IMR-90 (cell line): ENCODE measurements at regions not wholly inside any gene's neighbourhood (a gene's known extent, or its start where the extent isn't known, plus 50 kb on each side); places are given as distances from the start of the nearest gene placed in this dataset.
A peak's percentile ranks its signal among the peaks of the same experiment; 100 is the strongest.

Experiments used
- ATAC-seq: fragments of 200-7000 bp; cut with Tn5 transposase; 2 replicates; pipeline ENCODE4 v1.9.1; 2020; ENCODE audit warnings: low read depth, mild to moderate bottlenecking, moderate library complexity
- BruUV-seq: library from RNA; stranded (reverse); fragments of 400-500 nt; replicated peaks from 2 replicates; lab custom pipeline; 2021; lab: Mats Ljungman, UMichigan
- CTCF ChIA-PET: fragments of 300-600 bp; formaldehyde crosslinking; extraction: SDS; loops from one replicate; lab custom pipeline; 2021; ENCODE audit warnings: antibody characterized with exemption; lab: Yijun Ruan, JAX
- POLR2A ChIA-PET: fragments of 300-600 bp; sonication (Branson Sonifier 250); formaldehyde crosslinking; loops from one replicate; lab custom pipeline; 2022; ENCODE audit warnings: antibody characterized with exemption; ENCODE audit not compliant: unreplicated experiment; lab: Charles Lee
- DNase-seq: peaks from one replicate; pipeline ENCODE4 v3.0.0; 2013
- H2AFZ ChIP-seq: replicated peaks from 2 replicates; pipeline ENCODE3; 2013; ENCODE audit warnings: low read length, mild to moderate bottlenecking; ENCODE audit not compliant: poor library complexity
- H2AK5ac ChIP-seq: 2 replicates; pipeline ENCODE4 v1.6.1; 2013; ENCODE audit warnings: low read depth, low read length, inconsistent platforms
- H2AK9ac ChIP-seq: replicated peaks from 2 replicates; pipeline ENCODE3; 2013; ENCODE audit warnings: mild to moderate bottlenecking, low read depth, low read length, moderate library complexity; ENCODE audit not compliant: poor library complexity
- H2BK120ac ChIP-seq: 2 replicates; pipeline ENCODE4 v1.6.1; 2013; ENCODE audit warnings: low read depth, low read length, inconsistent platforms
- H2BK15ac ChIP-seq: 3 replicates; pipeline ENCODE4 v1.6.1; 2013; ENCODE audit warnings: low read depth, low read length, inconsistent platforms
- H2BK20ac ChIP-seq: 2 replicates; pipeline ENCODE4 v1.6.1; 2013; ENCODE audit warnings: low read depth, mild to moderate bottlenecking, inconsistent platforms, low read length, moderate library complexity
- H2BK5ac ChIP-seq: 2 replicates; pipeline ENCODE4 v1.6.1; 2013; ENCODE audit warnings: mild to moderate bottlenecking, low read depth, low read length, inconsistent platforms; ENCODE audit not compliant: poor library complexity, severe bottlenecking
- H3K14ac ChIP-seq: replicated peaks from 2 replicates; pipeline ENCODE4 v1.6.1; 2013; ENCODE audit warnings: low read depth, low read length, inconsistent platforms
- H3K18ac ChIP-seq: 2 replicates; pipeline ENCODE4 v1.6.1; 2013; ENCODE audit warnings: low read depth, low read length, control low read depth
- H3K23ac ChIP-seq: 2 replicates; pipeline ENCODE4 v1.6.1; 2013; ENCODE audit warnings: low read depth, low read length, inconsistent platforms
- H3K27ac ChIP-seq: 2 replicates; pipeline ENCODE4 v1.5.1; 2013; ENCODE audit warnings: mild to moderate bottlenecking, control low read depth, low read length; ENCODE audit not compliant: insufficient read depth
- H3K27me3 ChIP-seq: 2 replicates; pipeline ENCODE4 v1.6.1; 2013; ENCODE audit warnings: low read length; ENCODE audit not compliant: control insufficient read depth, insufficient read depth
- H3K36me3 ChIP-seq: 2 replicates; pipeline ENCODE4 v1.6.1; 2013; ENCODE audit warnings: low read length, mixed read lengths; ENCODE audit not compliant: control insufficient read depth, insufficient read depth
- H3K4ac ChIP-seq: 2 replicates; pipeline ENCODE4 v1.6.1; 2013; ENCODE audit warnings: low read depth, low read length, inconsistent platforms
- H3K4me1 ChIP-seq: 2 replicates; pipeline ENCODE4 v1.6.1; 2013; ENCODE audit warnings: low read length, mixed read lengths; ENCODE audit not compliant: control insufficient read depth, insufficient read depth
- H3K4me2 ChIP-seq: 2 replicates; pipeline ENCODE4 v1.6.1; 2013; ENCODE audit warnings: low read depth, mild to moderate bottlenecking, control low read depth, low read length, moderate library complexity
- H3K4me3 ChIP-seq: 2 replicates; pipeline ENCODE4 v1.5.1; 2013; ENCODE audit warnings: low read depth, mild to moderate bottlenecking, control low read depth, low read length, moderate library complexity; ENCODE audit not compliant: insufficient read depth
- H3K56ac ChIP-seq: 2 replicates; pipeline ENCODE4 v1.6.1; 2013; ENCODE audit warnings: low read length, inconsistent platforms; ENCODE audit not compliant: insufficient read depth; ENCODE audit errors: extremely low read depth
- H3K79me1 ChIP-seq, 2 experiments: 2 replicates each; pipeline ENCODE4 v1.6.1; 2013; ENCODE audit warnings: low read length in 2 of 2, inconsistent platforms in 1 of 2, low read depth in 1 of 2
- H3K9ac ChIP-seq: 2 replicates; pipeline ENCODE4 v1.6.1; 2013; ENCODE audit warnings: low read depth, low read length, control low read depth
- H3K9me1 ChIP-seq: 2 replicates; pipeline ENCODE4 v1.6.1; 2013; ENCODE audit warnings: low read length, inconsistent platforms; ENCODE audit not compliant: insufficient read depth
- H3K9me3 ChIP-seq: 2 replicates; pipeline ENCODE4 v1.6.1; 2013; ENCODE audit warnings: low read length; ENCODE audit not compliant: control insufficient read depth, insufficient read depth
- H4K20me1 ChIP-seq: 2 replicates; pipeline ENCODE4 v1.6.1; 2013; ENCODE audit warnings: low read length, inconsistent platforms; ENCODE audit not compliant: insufficient read depth
- H4K5ac ChIP-seq: 2 replicates; pipeline ENCODE4 v1.6.1; 2013; ENCODE audit warnings: mild to moderate bottlenecking, low read depth, low read length, control low read depth
- H4K8ac ChIP-seq, 2 experiments: 2 replicates each; pipeline ENCODE4 v1.6.1; 2013; ENCODE audit warnings: low read depth in 2 of 2, low read length in 2 of 2, control low read depth in 1 of 2, inconsistent platforms in 1 of 2
- H4K91ac ChIP-seq: 2 replicates; pipeline ENCODE4 v1.6.1; 2013; ENCODE audit warnings: low read depth, low read length, inconsistent platforms; ENCODE audit not compliant: insufficient read depth
- CEBPB ChIP-seq: IDR thresholded peaks from 2 replicates; pipeline ENCODE4 v1.6.1; 2012; ENCODE audit warnings: low read depth, low read length, improper control_type of control experiment
- MAFK ChIP-seq: IDR thresholded peaks from 2 replicates; pipeline ENCODE4 v1.6.1; 2012; ENCODE audit warnings: low read depth, low read length, improper control_type of control experiment
- dilution Hi-C: fragments of 300-500 bp; cut with HindIII; formaldehyde crosslinking; loops from one replicate; pipeline ENCODE4 v1.14.3; 2018; ENCODE audit warnings: low sequenced_read_pairs; ENCODE audit not compliant: unreplicated experiment
- in situ Hi-C: fragments of 300-500 bp; cut with MboI; formaldehyde crosslinking; loops from 3 replicates; pipeline ENCODE4 v1.14.3; 2019; ENCODE audit warnings: low sequenced_read_pairs, inconsistent platforms, mixed read lengths
- intact Hi-C: fragments of 100-400 bp; cut with micrococcal nuclease; formaldehyde crosslinking; loops from 2 replicates; pipeline ENCODE4 v1.10.0; 2022

DNA sequence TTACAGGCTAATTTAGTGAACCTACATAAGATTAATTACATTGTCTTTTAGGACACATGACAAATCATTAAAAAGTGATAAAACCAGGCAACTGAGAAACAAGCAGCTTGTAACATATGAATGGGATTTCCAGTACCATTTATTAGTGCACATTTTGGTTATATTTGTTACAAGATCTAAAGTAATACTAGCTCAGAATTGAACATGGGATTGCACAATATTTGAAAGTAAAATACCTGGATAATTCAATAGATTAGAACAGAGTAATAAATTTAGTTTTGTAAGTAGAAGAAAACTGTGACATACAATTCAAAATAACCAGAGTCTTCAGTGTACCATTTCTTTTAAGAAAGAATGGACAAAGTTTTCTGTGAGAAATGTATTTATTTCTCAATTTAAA lies 1400.7 kb upstream of the ACVR2A start:
- CTCF ChIA-PET: interaction anchor here (0.6 kb wide), 1 partner anchor 18 kb away, joined by 4 read pairs; no protein-coding TSS in a partner anchor
- no peak overlapping the region for H2BK120ac ChIP-seq
- no peak overlapping the region for H3K4ac ChIP-seq
- no peaks in the 10 kb centered on the region for H4K20me1 ChIP-seq
- BruUV-seq: no TSS peak
- intact Hi-C loops: no loop called here
- dilution Hi-C loops: no loop called here
- no peak overlapping the region for H4K91ac ChIP-seq
- no peak overlapping the region for H3K4me2 ChIP-seq
- H3K9me3 ChIP-seq: no peaks in the 10 kb centered on the region
- no peak overlapping the region for H2BK15ac ChIP-seq
- H3K79me1 ChIP-seq: no peaks in the 10 kb centered on the region
- H2AK9ac ChIP-seq: no peak overlapping the region
- no peak overlapping the region for H3K27ac ChIP-seq
- no peak for TF ChIP-seq MAFK
- TF ChIP-seq CEBPB: peak; percentile 55
- H3K4me1 ChIP-seq: no peaks in the 10 kb centered on the region
- in situ Hi-C loops: no loop called here
- DNase-seq (no peak), ATAC-seq (no peak)
- H3K14ac ChIP-seq: no peak overlapping the region
- H3K36me3 ChIP-seq: no peaks in the 10 kb centered on the region
- H3K23ac ChIP-seq: no peak overlapping the region
- no peak overlapping the region for H3K18ac ChIP-seq
- no peak overlapping the region for H2AFZ ChIP-seq
- no peak overlapping the region for H4K5ac ChIP-seq
- no peak overlapping the region for H3K56ac ChIP-seq
- no peak overlapping the region for H2BK5ac ChIP-seq
- H3K4me3 ChIP-seq: no peak overlapping the region
- H2AK5ac ChIP-seq: no peak overlapping the region
- no peak overlapping the region for H3K9ac ChIP-seq
- H2BK20ac ChIP-seq: no peak overlapping the region
- POLR2A ChIA-PET: no interaction called here
- H4K8ac ChIP-seq: no peak overlapping the region
- H3K27me3 ChIP-seq: no peaks in the 10 kb centered on the region
- no peaks in the 10 kb centered on the region for H3K9me1 ChIP-seq
